Trophoblast cell (in vitro differentiated cells and primary cell): ENCODE measurements at regions not wholly inside any gene's neighbourhood (a gene's known extent, or its start where the extent isn't known, plus 50 kb on each side); places are given as distances from the start of the nearest gene placed in this dataset.
A peak's percentile ranks its signal among the peaks of the same experiment; 100 is the strongest.

Experiments
- DNase-seq, 2 donors: peaks; one replicate each; pipeline ENCODE4 v3.0.0-alpha.2; 2016
- H2AFZ ChIP-seq: 2 replicates; pipeline ENCODE4 v1.6.1; 2013; ENCODE audit warnings: low read length, moderate library complexity, mild to moderate bottlenecking; ENCODE audit not compliant: insufficient read depth, poor library complexity
- H2AK5ac ChIP-seq: 2 replicates; pipeline ENCODE4 v1.6.1; 2013; ENCODE audit warnings: mild to moderate bottlenecking, low read length
- H2BK120ac ChIP-seq: 2 replicates; pipeline ENCODE4 v1.6.1; 2013; ENCODE audit warnings: low read length, mild to moderate bottlenecking, moderate library complexity; ENCODE audit not compliant: insufficient read depth, poor library complexity
- H2BK12ac ChIP-seq: 2 replicates; pipeline ENCODE4 v1.6.1; 2013; ENCODE audit warnings: mild to moderate bottlenecking, low read length, moderate library complexity
- H2BK5ac ChIP-seq: 2 replicates; pipeline ENCODE4 v1.6.1; 2013; ENCODE audit warnings: low read length, low read depth, moderate library complexity, mild to moderate bottlenecking; ENCODE audit not compliant: poor library complexity
- H3K14ac ChIP-seq: 2 replicates; pipeline ENCODE4 v1.6.1; 2013; ENCODE audit warnings: mild to moderate bottlenecking, low read length
- H3K18ac ChIP-seq: 2 replicates; pipeline ENCODE4 v1.6.1; 2013; ENCODE audit warnings: mild to moderate bottlenecking, low read length
- H3K23ac ChIP-seq: 2 replicates; pipeline ENCODE4 v1.6.1; 2013; ENCODE audit warnings: low read length
- H3K27ac ChIP-seq: 2 replicates; pipeline ENCODE4 v1.5.1; 2013; ENCODE audit warnings: low read depth, mild to moderate bottlenecking, inconsistent platforms, low read length, moderate library complexity
- H3K27me3 ChIP-seq: 2 replicates; pipeline ENCODE4 v1.6.1; 2013; ENCODE audit warnings: inconsistent platforms, mild to moderate bottlenecking, low read length, moderate library complexity; ENCODE audit not compliant: insufficient read depth
- H3K36me3 ChIP-seq, 2 experiments: 1 replicate in 1 of 2; 2 replicates in 1 of 2; pipeline ENCODE4 v1.6.1; 2013; ENCODE audit warnings: low read length in 2 of 2, mild to moderate bottlenecking in 2 of 2, moderate library complexity in 1 of 2; ENCODE audit not compliant: insufficient read depth in 2 of 2, control insufficient read depth in 1 of 2
- H3K4ac ChIP-seq: 2 replicates; pipeline ENCODE4 v1.6.1; 2013; ENCODE audit warnings: low read depth, mild to moderate bottlenecking, low read length, moderate library complexity
- H3K4me1 ChIP-seq, 2 experiments: 1 replicate in 1 of 2; 2 replicates in 1 of 2; pipeline ENCODE4 v1.6.1; 2013; ENCODE audit warnings: low read length in 2 of 2, mild to moderate bottlenecking in 2 of 2, moderate library complexity in 1 of 2; ENCODE audit not compliant: insufficient read depth in 2 of 2, control insufficient read depth in 1 of 2
- H3K4me2 ChIP-seq: 2 replicates; pipeline ENCODE4 v1.6.1; 2013; ENCODE audit warnings: inconsistent platforms, mild to moderate bottlenecking, low read length, moderate library complexity
- H3K4me3 ChIP-seq: 2 replicates; pipeline ENCODE4 v1.5.1; 2013; ENCODE audit warnings: mild to moderate bottlenecking, low read depth, low read length, inconsistent platforms
- H3K79me1 ChIP-seq: one replicate; pipeline ENCODE4 v1.6.1; 2013; ENCODE audit warnings: low read length
- H3K79me2 ChIP-seq: 2 replicates; pipeline ENCODE4 v1.6.1; 2013; ENCODE audit warnings: low read length, mild to moderate bottlenecking; ENCODE audit not compliant: control insufficient read depth, insufficient read depth, poor library complexity
- H3K9ac ChIP-seq: 2 replicates; pipeline ENCODE4 v1.6.1; 2013; ENCODE audit warnings: mild to moderate bottlenecking, low read length
- H3K9me3 ChIP-seq: 2 replicates; pipeline ENCODE4 v1.6.1; 2013; ENCODE audit warnings: low read depth, mild to moderate bottlenecking, control low read depth, inconsistent platforms, low read length; ENCODE audit not compliant: insufficient read depth
- H4K12ac ChIP-seq: 2 replicates; pipeline ENCODE4 v1.6.1; 2013; ENCODE audit warnings: low read depth, mild to moderate bottlenecking, low read length, moderate library complexity
- H4K8ac ChIP-seq: 2 replicates; pipeline ENCODE4 v1.6.1; 2013; ENCODE audit warnings: low read depth, mild to moderate bottlenecking, low read length, moderate library complexity
- H4K91ac ChIP-seq: one replicate; pipeline ENCODE4 v1.6.1; 2013; ENCODE audit warnings: low read depth, mild to moderate bottlenecking, low read length, moderate library complexity
- WGBS: extraction: QIAGEN DNeasy Blood & Tissue Kit; methylation state at CpG from one replicate; pipeline ENCODE4 v1.1.7; 2013; ENCODE audit warnings: missing lambda C conversion rate; ENCODE audit not compliant: insufficient read length, insufficient coverage; ENCODE audit errors: extremely low coverage; 5-methylcytosine and 5-hydroxymethylcytosine counted together

- no peaks in the 10 kb centered on the region for H3K9me3 ChIP-seq
- no peaks in the 10 kb centered on the region for H3K27me3 ChIP-seq
- no peak overlapping the region for H3K14ac ChIP-seq
- H3K79me2 ChIP-seq, result no peaks in the 10 kb centered on the region
- H3K36me3 ChIP-seq, result no peaks in the 10 kb centered on the region
- H4K8ac ChIP-seq, result no peak overlapping the region
- H3K4me3 ChIP-seq, result no peak overlapping the region
- H3K4me1 ChIP-seq, result no peaks in the 10 kb centered on the region
- no peak overlapping the region for H3K4ac ChIP-seq
- no peak overlapping the region for H3K9ac ChIP-seq
- H3K4me2 ChIP-seq, result no peak overlapping the region
- H3K27ac ChIP-seq, result no peak overlapping the region
- H3K79me1 ChIP-seq, result no peaks in the 10 kb centered on the region
- no peak overlapping the region for H4K91ac ChIP-seq
- H2AK5ac ChIP-seq, result no peak overlapping the region
- H3K18ac ChIP-seq, result no peak overlapping the region
- H2BK5ac ChIP-seq, result no peak overlapping the region
- no peak overlapping the region for H3K23ac ChIP-seq
- no peak overlapping the region for H2BK120ac ChIP-seq
- H2BK12ac ChIP-seq, result no peak overlapping the region
- no peak overlapping the region for H4K12ac ChIP-seq
- H2AFZ ChIP-seq, result no peak overlapping the region
- WGBS, result no CpG with 5 or more reads among the region's 3 CpGs
- DNase-seq, result no peak
These were observed 132.6 kb downstream of the GNAT3 start for GRCh38 chr7:80379034-80379982.

DNA sequence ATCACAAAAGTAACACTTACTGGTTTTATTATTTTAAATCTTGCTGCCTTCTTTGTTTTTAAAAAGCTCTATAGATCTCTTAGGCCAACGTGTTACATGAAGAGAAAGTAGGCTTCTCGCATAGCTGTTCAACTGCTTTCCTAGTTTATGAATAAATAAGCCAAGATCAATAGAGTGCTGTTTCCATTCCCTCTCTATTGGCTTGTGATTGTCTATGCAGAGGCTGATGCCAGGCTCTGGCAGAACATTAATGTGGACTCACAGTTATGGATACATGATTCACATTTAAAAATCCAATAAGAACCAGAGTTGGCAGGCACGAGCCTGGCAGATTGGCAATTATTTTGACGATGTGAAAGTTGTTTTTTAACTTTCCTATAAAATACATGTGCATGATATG, 137.5 kb downstream of the GNAT3 start:
- Histone ChIP-seq H4K91ac (no peak overlapping the region), H4K8ac (no peak overlapping the region), H2BK12ac (no peak overlapping the region), H3K4me1 (no peaks in the 10 kb centered on the region), H2AFZ (no peak overlapping the region), H3K27ac (no peak overlapping the region), H3K9me3 (no peaks in the 10 kb centered on the region), H3K14ac (no peak overlapping the region), H3K4me2 (no peak overlapping the region), H3K79me2 (no peaks in the 10 kb centered on the region), H3K18ac (no peak overlapping the region), H2BK120ac (no peak overlapping the region), H3K36me3 (no peaks in the 10 kb centered on the region), H3K9ac (no peak overlapping the region), H2AK5ac (no peak overlapping the region), H2BK5ac (no peak overlapping the region), H3K23ac (no peak overlapping the region), H3K4ac (no peak overlapping the region), H3K79me1 (peaks cover 1% of the 10 kb centered on the region), H4K12ac (no peak overlapping the region), H3K27me3 (no peaks in the 10 kb centered on the region), H3K4me3 (no peak overlapping the region)
- no peak for DNase-seq
- WGBS, result no CpG with 5 or more reads among the region's 4 CpGs

DNA sequence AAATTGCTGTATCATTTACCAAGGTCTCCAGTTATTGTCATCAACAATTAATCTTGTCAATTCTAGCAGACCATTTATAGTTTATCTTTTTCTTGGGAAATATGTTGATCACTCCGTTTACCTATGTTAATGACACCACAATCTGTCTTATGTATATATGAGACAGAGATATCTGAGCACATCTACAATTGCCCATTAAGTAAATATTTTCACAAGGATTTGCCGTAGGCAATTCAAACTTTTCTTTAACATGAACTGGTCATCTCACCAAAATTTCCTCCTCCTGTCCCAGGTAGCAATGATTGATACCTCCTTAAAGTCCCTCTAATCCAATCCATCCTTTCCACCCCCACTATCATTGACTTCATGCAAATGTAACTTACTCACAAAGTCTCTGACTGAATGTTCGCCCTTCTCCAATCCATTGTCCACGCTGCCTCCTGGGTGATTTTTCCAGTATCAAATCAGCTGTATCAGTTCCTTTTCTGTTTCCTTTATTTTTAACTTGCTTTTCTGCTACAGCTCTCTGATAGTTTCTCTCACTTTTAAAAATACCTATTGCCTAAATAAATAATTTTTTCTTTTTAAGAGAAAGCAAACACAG, 138.3 kb downstream of the GNAT3 start:
- Histone ChIP-seq H3K18ac (no peak overlapping the region), H2BK12ac (no peak overlapping the region), H3K27ac (no peak overlapping the region), H3K4ac (no peak overlapping the region), H4K12ac (no peak overlapping the region), H3K79me1 (peaks cover 1% of the 10 kb centered on the region), H3K4me1 (no peaks in the 10 kb centered on the region), H2AK5ac (no peak overlapping the region), H3K9ac (no peak overlapping the region), H3K4me3 (no peak overlapping the region), H3K79me2 (no peaks in the 10 kb centered on the region), H3K36me3 (no peaks in the 10 kb centered on the region), H4K91ac (no peak overlapping the region), H3K23ac (no peak overlapping the region), H2BK120ac (no peak overlapping the region), H2AFZ (no peak overlapping the region), H4K8ac (no peak overlapping the region), H3K27me3 (no peaks in the 10 kb centered on the region), H3K14ac (no peak overlapping the region), H3K4me2 (no peak overlapping the region), H3K9me3 (no peaks in the 10 kb centered on the region), H2BK5ac (no peak overlapping the region)
- no CpG with 5 or more reads among the region's 4 CpGs for WGBS
- DNase-seq, result peak in 1 of 2 donors; percentile 53

- Histone ChIP-seq H4K91ac (no peak overlapping the region), H3K36me3 (no peaks in the 10 kb centered on the region), H3K79me1 (peaks cover 1% of the 10 kb centered on the region), H3K9me3 (no peaks in the 10 kb centered on the region), H3K23ac (no peak overlapping the region), H2BK120ac (no peak overlapping the region), H3K4ac (no peak overlapping the region), H3K4me1 (no peaks in the 10 kb centered on the region), H2BK12ac (no peak overlapping the region), H3K27ac (no peak overlapping the region), H3K14ac (no peak overlapping the region), H2AFZ (no peak overlapping the region), H3K27me3 (no peaks in the 10 kb centered on the region), H3K18ac (no peak overlapping the region), H3K4me2 (no peak overlapping the region), H2AK5ac (no peak overlapping the region), H3K4me3 (no peak overlapping the region), H2BK5ac (no peak overlapping the region), H4K8ac (no peak overlapping the region), H3K79me2 (no peaks in the 10 kb centered on the region), H3K9ac (no peak overlapping the region), H4K12ac (no peak overlapping the region)
- WGBS, result no CpG with 5 or more reads among the region's 2 CpGs
- DNase-seq, result peak; percentile 20 to 92
These were observed 139.4 kb downstream of the GNAT3 start for GRCh38 chr7:80372415-80372814.
